ENCODE measurements at regions not wholly inside any gene's neighbourhood (a gene's known extent, or its start where the extent isn't known, plus 50 kb on each side); places are given as distances from the start of the nearest gene placed in this dataset.
A peak's percentile ranks its signal among the peaks of the same experiment; 100 is the strongest.

GRCh38 chr2:134118279-134119116 is 135.4 kb upstream of the MGAT5 start (continued):
- TF ChIP-seq PKNOX1 (IDR thresholded peaks at IDR 0.05): peak; percentile 83
- peak; percentile 88; the same call in 1 of the 2 replicates for TF ChIP-seq PHF21A (IDR thresholded peaks at IDR 0.05; ENCODE audit: borderline replicate concordance, low read depth)
- TF ChIP-seq ZNF133 (CRISPR knock-in tag; IDR thresholded peaks at IDR 0.05): no peak
- TF ChIP-seq L3MBTL2 (IDR thresholded peaks at IDR 0.05): peak; percentile 68
- TF ChIP-seq CBX1 (IDR thresholded peaks at IDR 0.05; ENCODE audit: low read depth): no peak
- peak; percentile 85 for TF ChIP-seq MBD2 (IDR thresholded peaks at IDR 0.05; ENCODE audit: borderline replicate concordance, low read depth)
- TF ChIP-seq ZSCAN32 (CRISPR knock-in tag; IDR thresholded peaks at IDR 0.05): no peak
- TF ChIP-seq, protein P1, sequence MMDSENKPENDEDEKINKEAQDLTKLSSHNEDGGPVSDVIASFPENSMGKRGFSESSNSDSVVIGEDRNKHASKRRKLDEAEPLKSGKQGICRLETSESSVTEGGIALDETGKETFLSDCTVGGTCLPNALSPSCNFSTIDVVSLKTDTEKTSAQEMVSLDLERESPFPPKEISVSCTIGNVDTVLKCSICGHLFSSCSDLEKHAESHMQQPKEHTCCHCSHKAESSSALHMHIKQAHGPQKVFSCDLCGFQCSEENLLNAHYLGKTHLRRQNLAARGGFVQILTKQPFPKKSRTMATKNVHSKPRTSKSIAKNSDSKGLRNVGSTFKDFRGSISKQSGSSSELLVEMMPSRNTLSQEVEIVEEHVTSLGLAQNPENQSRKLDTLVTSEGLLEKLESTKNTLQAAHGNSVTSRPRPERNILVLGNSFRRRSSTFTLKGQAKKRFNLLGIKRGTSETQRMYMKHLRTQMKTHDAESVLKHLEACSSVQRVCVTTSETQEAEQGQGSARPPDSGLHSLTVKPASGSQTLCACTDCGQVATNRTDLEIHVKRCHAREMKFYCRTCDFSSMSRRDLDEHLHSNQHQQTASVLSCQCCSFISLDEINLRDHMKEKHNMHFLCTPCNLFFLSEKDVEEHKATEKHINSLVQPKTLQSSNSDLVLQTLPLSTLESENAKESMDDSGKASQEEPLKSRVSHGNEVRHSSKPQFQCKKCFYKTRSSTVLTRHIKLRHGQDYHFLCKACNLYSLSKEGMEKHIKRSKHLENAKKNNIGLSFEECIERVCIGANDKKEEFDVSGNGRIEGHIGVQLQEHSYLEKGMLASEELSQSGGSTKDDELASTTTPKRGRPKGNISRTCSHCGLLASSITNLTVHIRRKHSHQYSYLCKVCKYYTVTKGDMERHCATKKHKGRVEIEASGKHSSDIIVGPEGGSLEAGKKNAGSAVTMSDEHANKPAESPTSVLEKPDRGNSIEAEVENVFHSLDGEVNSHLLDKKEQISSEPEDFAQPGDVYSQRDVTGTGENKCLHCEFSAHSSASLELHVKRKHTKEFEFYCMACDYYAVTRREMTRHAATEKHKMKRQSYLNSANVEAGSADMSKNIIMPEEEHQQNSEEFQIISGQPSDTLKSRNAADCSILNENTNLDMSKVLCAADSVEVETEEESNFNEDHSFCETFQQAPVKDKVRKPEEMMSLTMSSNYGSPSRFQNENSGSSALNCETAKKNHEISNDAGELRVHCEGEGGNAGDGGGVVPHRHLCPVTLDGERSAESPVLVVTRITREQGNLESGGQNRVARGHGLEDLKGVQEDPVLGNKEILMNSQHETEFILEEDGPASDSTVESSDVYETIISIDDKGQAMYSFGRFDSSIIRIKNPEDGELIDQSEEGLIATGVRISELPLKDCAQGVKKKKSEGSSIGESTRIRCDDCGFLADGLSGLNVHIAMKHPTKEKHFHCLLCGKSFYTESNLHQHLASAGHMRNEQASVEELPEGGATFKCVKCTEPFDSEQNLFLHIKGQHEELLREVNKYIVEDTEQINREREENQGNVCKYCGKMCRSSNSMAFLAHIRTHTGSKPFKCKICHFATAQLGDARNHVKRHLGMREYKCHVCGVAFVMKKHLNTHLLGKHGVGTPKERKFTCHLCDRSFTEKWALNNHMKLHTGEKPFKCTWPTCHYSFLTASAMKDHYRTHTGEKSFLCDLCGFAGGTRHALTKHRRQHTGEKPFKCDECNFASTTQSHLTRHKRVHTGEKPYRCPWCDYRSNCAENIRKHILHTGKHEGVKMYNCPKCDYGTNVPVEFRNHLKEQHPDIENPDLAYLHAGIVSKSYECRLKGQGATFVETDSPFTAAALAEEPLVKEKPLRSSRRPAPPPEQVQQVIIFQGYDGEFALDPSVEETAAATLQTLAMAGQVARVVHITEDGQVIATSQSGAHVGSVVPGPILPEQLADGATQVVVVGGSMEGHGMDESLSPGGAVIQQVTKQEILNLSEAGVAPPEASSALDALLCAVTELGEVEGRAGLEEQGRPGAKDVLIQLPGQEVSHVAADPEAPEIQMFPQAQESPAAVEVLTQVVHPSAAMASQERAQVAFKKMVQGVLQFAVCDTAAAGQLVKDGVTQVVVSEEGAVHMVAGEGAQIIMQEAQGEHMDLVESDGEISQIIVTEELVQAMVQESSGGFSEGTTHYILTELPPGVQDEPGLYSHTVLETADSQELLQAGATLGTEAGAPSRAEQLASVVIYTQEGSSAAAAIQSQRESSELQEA (IDR thresholded peaks at IDR 0.05; ENCODE audit: low read depth): no peak
- TF ChIP-seq ETV6 (IDR thresholded peaks at IDR 0.05; ENCODE audit: borderline replicate concordance in 1 of 2, low read depth in 2 of 2, low read length in 1 of 2): peak; percentile 45 to 96; a peak in 3 of 4 replicates
- no peak for TF ChIP-seq ETV6 (CRISPR knock-in tag; IDR thresholded peaks at IDR 0.05; ENCODE audit: borderline replicate concordance)
- TF ChIP-seq RBM14 (IDR thresholded peaks at IDR 0.05; ENCODE audit: borderline replicate concordance, insufficient read depth, low read depth, low read length): no peak
- TF ChIP-seq MTA2 (IDR thresholded peaks at IDR 0.05; ENCODE audit: low read depth): peak; percentile 96
- TF ChIP-seq IRF2 (CRISPR knock-in tag; IDR thresholded peaks at IDR 0.05): no peak
- no peak for TF ChIP-seq HNRNPL (IDR thresholded peaks at IDR 0.05; ENCODE audit: low read depth, low read length)
- TF ChIP-seq ZNF41 (CRISPR knock-in tag; conservative IDR thresholded peaks at IDR 0.05): no peak
- no peak for TF ChIP-seq HDGF (IDR thresholded peaks at IDR 0.05)
- no peak for TF ChIP-seq ZNF785 (CRISPR knock-in tag; IDR thresholded peaks at IDR 0.05)
- peak; percentile 32 for TF ChIP-seq TBP (optimal IDR thresholded peaks at IDR 0.05; ENCODE audit: low read depth, low read length)
- no peak for TF ChIP-seq ZNF75A (CRISPR knock-in tag; IDR thresholded peaks at IDR 0.05)
- TF ChIP-seq FOXJ2 (tag; IDR thresholded peaks at IDR 0.05): 0 out of 2 replicates have a peak, but pooled peaks have one; percentile 15
